ENCODE measurements at regions not wholly inside any gene's neighbourhood (a gene's known extent, or its start where the extent isn't known, plus 50 kb on each side); places are given as distances from the start of the nearest gene placed in this dataset.

DNA sequence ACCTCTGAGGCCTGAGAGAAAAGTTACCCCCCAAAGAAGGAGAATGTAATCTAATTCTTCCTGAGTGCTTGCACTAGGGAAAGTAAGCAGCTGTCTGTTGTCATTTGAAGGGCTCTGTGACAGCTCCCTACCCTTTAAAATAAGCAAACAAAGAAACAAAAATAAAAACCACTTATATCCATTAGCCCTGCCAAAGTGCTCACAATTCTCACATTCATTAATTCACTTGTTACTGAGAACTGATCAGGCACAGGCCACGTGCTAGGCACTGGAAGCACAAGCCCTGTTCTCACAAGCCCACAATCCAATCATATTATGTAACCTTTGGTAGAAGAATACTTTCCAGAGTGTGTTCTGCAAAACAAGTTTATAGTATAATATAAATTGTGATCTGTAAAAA, 199.4 kb downstream of the ZC3H11B start:
- CTCF ChIA-PET (ENCODE audit: partially characterized antibody) = interaction anchor here (1.2 kb wide), 1 partner anchor 247 kb away, joined by 3 read pairs; no protein-coding TSS in a partner anchor
- DNase-seq (ENCODE audit: low read depth in 1 of 2, low spot score in 2 of 2) (no peak), FAIRE-seq (no peak)
- Histone ChIP-seq H3K23me2 (ENCODE audit: low read depth, low read length) (no peaks in the 10 kb centered on the region), H2AFZ (ENCODE audit: low read length) (no peak overlapping the region), H3K9ac (replicated peaks in 1 of 4; ENCODE audit: extremely low read depth in 1 of 4, low read depth in 3 of 4, low read length in 3 of 4) (no peak overlapping the region), H3K36me3 (ENCODE audit: control insufficient read depth in 2 of 4, insufficient read depth in 4 of 4, low read length in 3 of 4) (no peaks in the 10 kb centered on the region), H4K5ac (ENCODE audit: insufficient read length, low read depth, low read length) (no peak overlapping the region), H3K56ac (replicated peaks; ENCODE audit: insufficient read length, low read depth, low read length) (no peak overlapping the region), H3K4me1 (replicated peaks in 1 of 4; ENCODE audit: control insufficient read depth in 3 of 4, insufficient read depth in 4 of 4, low read length in 3 of 4) (no peaks in the 10 kb centered on the region), H4K8ac (ENCODE audit: extremely low read depth, insufficient read depth, low read length) (no peak overlapping the region), H2BK15ac (ENCODE audit: low read length) (no peak overlapping the region), H3K4me3 (ENCODE audit: extremely low read depth in 1 of 4, insufficient read depth in 2 of 4, low read depth in 3 of 4, low read length in 4 of 4) (no peak overlapping the region), H3K14ac (ENCODE audit: insufficient read length) (no peak overlapping the region), H4K20me1 (replicated peaks in 1 of 2; ENCODE audit: control insufficient read depth in 1 of 2, insufficient read depth in 2 of 2, low read length in 2 of 2) (no peaks in the 10 kb centered on the region), H2BK20ac (ENCODE audit: low read length) (no peak overlapping the region), H4K91ac (replicated peaks; ENCODE audit: insufficient read length, low read length) (no peak overlapping the region), H2BK12ac (ENCODE audit: low read depth, low read length) (no peak overlapping the region), H3K18ac (ENCODE audit: extremely low read depth, low read length) (no peak overlapping the region), H2BK120ac (replicated peaks; ENCODE audit: low read depth, low read length) (no peak overlapping the region), H3K79me1 (ENCODE audit: low read depth, low read length) (no peaks in the 10 kb centered on the region), H3K27ac (ENCODE audit: low read depth, low read length) (no peak overlapping the region), H3K9me3 (ENCODE audit: insufficient read depth in 2 of 2, low read depth in 1 of 2, low read length in 1 of 2) (no peaks in the 10 kb centered on the region), H3K4me2 (ENCODE audit: insufficient read depth in 1 of 2, low read depth in 2 of 2, low read length in 2 of 2) (no peak overlapping the region), H2BK5ac (ENCODE audit: low read depth, low read length) (no peak overlapping the region), H3K4ac (replicated peaks; ENCODE audit: insufficient read length, low read depth, low read length) (no peak overlapping the region), H3K27me3 (replicated peaks in 1 of 4; ENCODE audit: control insufficient read depth in 3 of 4, extremely low read depth in 1 of 4, insufficient read depth in 3 of 4, low read length in 3 of 4) (no peaks in the 10 kb centered on the region), H3K23ac (ENCODE audit: insufficient read length) (no peak overlapping the region), H3K79me2 (ENCODE audit: control insufficient read depth in 1 of 2, insufficient read depth in 2 of 2, low read length in 2 of 2) (no peaks in the 10 kb centered on the region), H2AK5ac (ENCODE audit: low read depth, low read length) (no peak overlapping the region)
- POLR2A ChIA-PET (ENCODE audit: partially characterized antibody) = no interaction called here
- WGBS, 2 experiments (ENCODE audit: extremely low coverage in 1 of 2, insufficient coverage in 1 of 2, insufficient read length in 1 of 2, insufficient replicate concordance in 2 of 2, low coverage in 1 of 2, low lambda C conversion rate in 2 of 2, missing lambda C conversion rate in 1 of 2) = 91% methylated on average over 1 of the region's 1 CpG; no CpG with 5 or more reads in 1 of the 2 experiments
- TF ChIP-seq, protein P1, sequence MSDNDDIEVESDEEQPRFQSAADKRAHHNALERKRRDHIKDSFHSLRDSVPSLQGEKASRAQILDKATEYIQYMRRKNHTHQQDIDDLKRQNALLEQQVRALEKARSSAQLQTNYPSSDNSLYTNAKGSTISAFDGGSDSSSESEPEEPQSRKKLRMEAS (IDR thresholded peaks at IDR 0.05) = no peak
- no peak for TF ChIP-seq TBP (IDR thresholded peaks at IDR 0.05; ENCODE audit: low read depth, low read length)
- TF ChIP-seq MAFK (IDR thresholded peaks at IDR 0.05; ENCODE audit: low read depth, low read length) = no peak
- TF ChIP-seq CEBPB (IDR thresholded peaks at IDR 0.05; ENCODE audit: low read depth, low read length) = no peak
- no peak for TF ChIP-seq POLR2AphosphoS5 (IDR thresholded peaks at IDR 0.05; ENCODE audit: low read depth, low read length)
- TF ChIP-seq CREB1 (IDR thresholded peaks at IDR 0.05) = no peak
- TF ChIP-seq TAF7 (optimal IDR thresholded peaks at IDR 0.05; ENCODE audit: borderline replicate concordance, low read depth, low read length) = no peak
- TF ChIP-seq POLR2A (IDR thresholded peaks at IDR 0.05; ENCODE audit: control extremely low read depth in 1 of 2, low read depth in 2 of 2, low read length in 2 of 2) = no peak
- no peak for TF ChIP-seq TEAD4 (IDR thresholded peaks at IDR 0.05; ENCODE audit: low read depth, low read length)
- no peak for TF ChIP-seq ZNF274 (IDR thresholded peaks at IDR 0.05; ENCODE audit: borderline replicate concordance, extremely low read depth, low read length)
- TF ChIP-seq POU5F1 (IDR thresholded peaks at IDR 0.05; ENCODE audit: low read depth, low read length) = no peak
- TF ChIP-seq FOSL1 (IDR thresholded peaks at IDR 0.05; ENCODE audit: insufficient read depth, low read depth, low read length) = no peak
- no peak for TF ChIP-seq SIX5 (IDR thresholded peaks at IDR 0.05; ENCODE audit: low read depth, low read length)
- no peak for TF ChIP-seq BCL11A (IDR thresholded peaks at IDR 0.05; ENCODE audit: low read depth in 2 of 2, low read length in 2 of 2)
- no peak for TF ChIP-seq KDM1A (IDR thresholded peaks at IDR 0.05; ENCODE audit: borderline replicate concordance, low read length)
- TF ChIP-seq SP4 (IDR thresholded peaks at IDR 0.05; ENCODE audit: low read length) = no peak
